Midbrain (tissue), 1 donor: ENCODE measurements at regions not wholly inside any gene's neighbourhood (a gene's known extent, or its start where the extent isn't known, plus 50 kb on each side); places are given as distances from the start of the nearest gene placed in this dataset.
"Not testable (repeated sequence)": the region's sequence is repeated elsewhere in the genome, so short reads cannot be mapped to it uniquely, and the experiment has no call there.

Experiments used
- DNase-seq: peaks from one replicate; lab custom pipeline; 2025; lab: John Stamatoyannopoulos, UW

DNA sequence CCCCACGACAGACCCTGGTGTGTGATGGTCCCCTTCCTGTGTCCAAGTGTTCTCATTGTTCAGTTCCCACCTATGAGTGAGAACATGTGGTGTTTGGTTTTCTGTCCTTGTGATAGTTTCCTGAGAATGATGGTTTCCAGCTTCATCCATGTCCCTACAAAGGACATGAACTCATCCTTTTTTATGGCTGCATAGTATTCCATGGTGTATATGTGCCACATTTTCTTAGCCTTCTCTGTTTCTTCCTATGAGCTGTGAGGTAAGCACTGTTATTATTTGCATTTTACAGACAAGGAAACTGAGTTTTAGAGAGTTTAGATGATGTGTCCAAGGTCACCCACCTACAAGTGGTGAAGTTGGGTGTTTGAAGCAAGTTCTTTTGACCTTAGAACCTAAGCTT is 51.1 kb upstream of the BNC1 start:
- DNase-seq = not testable (repeated sequence)

- no peak for DNase-seq
Observed at GRCh38 chr15:83339396-83339795, 54.9 kb upstream of the BNC1 start.

DNA sequence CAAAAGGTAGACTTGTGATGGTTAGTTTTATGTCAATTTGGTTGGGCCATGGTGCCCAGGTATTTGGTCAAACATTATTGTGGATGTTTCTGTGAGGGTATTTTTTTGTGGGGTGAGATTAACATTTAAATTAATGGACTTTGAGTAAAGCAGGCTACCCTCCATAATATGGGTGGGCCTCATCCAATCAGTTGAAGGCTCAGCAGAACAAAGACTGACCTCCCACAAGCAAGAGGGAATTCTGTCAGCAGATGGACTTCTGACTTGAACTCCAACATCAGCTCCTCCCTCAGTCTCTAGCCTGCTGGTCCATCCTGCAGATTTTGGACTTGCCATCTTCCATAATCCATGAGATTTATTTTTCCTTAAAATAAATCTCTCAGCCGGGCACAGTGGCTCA is 55.6 kb upstream of the BNC1 start:
- DNase-seq = no peak

DNA sequence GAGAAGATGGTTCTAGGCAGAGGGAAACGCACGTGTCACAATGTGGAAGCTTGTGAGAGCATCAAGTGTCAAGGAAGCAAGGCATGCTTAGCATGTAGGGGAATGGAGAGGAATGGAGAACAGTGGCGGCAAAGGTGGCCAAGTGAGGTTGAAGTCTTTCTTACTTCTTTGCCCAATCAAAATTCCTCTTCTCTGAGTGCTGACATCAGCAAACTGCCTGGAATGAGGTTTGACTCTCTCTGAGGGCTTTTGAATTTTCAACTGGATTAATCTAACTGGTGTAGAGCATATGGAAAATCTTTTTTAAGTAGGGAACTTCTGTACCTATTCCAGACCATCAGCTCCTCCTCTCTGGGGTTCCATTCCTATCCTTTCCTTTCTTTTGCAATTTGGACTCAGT is 61.9 kb upstream of the BNC1 start:
- no peak for DNase-seq

DNA sequence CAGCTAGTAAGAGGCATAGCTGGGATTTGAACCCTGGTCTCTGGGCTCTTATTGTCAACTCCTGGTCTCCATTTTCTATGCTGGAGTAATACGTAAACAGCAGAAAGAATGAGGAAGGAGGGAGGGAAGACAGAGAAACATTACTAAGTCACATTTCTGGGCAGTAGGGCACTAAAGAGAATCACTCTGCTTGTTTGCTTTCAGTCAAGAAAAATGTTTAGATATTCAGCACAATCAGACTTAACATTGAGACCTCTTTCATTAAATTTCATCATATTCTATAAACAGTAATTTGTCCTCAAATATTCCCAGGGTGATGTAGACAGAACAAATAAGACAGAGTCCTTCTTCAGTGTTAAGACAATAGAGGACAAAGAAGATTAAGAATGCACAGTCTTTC is 67.7 kb upstream of the BNC1 start:
- DNase-seq = no peak

DNA sequence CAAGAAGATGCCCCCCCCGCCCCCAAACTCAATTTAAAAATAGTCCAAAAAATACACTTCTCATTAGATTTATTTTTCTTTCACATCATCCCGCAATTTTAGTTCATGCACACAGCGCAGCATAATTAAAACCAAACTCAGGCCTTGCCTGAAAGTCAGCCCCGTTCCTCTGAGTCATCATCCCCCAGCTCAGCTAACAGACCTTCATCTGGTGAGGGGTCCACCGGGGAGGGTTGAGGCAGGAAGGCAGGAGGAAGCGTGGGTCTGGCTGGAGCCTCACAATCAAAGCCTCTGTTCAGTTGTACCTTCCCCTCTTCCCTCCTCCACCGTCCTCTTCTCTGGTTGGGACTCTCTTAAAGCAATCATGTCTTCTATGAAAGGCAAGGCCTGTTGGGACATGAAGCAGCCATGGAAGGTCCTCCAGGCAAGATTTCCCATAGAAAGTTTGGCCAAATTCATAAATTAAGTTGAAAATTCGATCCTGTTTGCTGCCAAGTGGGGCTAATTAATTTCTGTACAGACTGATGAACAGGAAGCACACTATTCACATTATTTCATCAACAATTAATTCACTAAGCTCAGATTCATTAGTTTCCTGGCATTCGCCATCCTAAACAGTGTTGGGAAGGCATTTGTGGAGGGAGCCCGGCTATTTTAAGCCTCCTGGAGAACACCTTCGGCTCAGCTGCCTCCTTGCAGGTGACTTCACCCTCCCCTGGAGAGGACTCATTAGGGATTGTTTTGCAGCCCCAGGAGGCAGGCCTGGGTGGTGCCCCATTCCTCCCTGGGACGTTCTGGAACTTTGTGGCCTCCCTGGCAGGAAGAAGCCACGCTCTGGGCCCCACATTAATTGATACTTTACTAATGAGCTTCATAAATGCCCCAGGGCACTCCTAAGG is 72.3 kb upstream of the BNC1 start:
- no peak for DNase-seq

- no peak for DNase-seq
Observed at GRCh38 chr15:83358972-83359564, 74.6 kb upstream of the BNC1 start.

GRCh38 chr15:83362706-83363105 is 78.2 kb upstream of the BNC1 start:
- no peak for DNase-seq

DNA sequence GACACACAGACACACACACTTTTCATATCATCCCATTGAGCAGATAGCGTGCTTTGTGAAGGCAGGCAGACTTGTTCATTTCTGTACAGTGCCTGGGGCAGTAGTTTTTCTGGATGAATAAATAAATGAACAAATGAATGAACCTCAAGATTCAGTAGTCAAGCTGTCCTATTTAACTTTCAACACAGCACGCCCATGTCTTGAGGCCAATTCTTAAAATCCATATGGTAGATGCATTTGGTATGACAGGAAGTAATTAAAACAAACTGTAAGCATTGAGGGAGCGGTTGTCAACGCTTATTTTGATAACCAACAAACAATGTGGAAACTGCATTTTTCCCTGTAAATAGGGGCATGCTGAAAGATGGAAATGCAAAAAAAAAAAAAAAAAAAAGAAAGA is 80.0 kb upstream of the BNC1 start:
- DNase-seq = no peak

- peak; percentile 59 for DNase-seq
Observed at GRCh38 chr15:83365370-83365938, 81.0 kb upstream of the BNC1 start.

DNA sequence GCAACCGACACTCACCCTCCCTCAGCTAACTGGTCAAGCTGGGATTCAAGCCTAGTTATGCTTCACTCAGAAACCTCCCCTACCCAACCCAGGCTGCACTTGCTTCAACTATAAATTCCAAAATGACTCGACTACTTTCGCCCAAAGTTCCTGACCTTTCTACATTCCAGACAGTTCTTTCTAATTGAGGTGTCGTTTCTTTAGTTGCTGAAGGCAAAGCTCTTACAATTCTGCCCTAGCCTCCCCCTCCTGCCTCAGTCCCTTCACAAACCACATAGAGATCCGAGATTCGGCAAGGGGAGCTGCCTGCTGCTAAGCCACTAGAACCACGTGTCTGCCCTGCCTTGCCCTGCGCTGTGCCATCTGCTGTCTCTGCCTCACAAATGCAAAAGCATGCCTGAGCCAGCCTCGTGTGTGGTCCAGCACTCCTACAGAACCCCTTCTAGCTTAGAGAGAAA is 74.7 kb upstream of the SH3GL3 start:
- DNase-seq = no peak

- no peak for DNase-seq
Observed at GRCh38 chr15:83378921-83379578, 68.1 kb upstream of the SH3GL3 start.

- DNase-seq = no peak
Observed at GRCh38 chr15:83379579-83379959, 67.6 kb upstream of the SH3GL3 start.

- no peak for DNase-seq
Observed at GRCh38 chr15:83380059-83380458, 67.1 kb upstream of the SH3GL3 start.

GRCh38 chr15:83380682-83381081 is 66.5 kb upstream of the SH3GL3 start:
- DNase-seq = peak; percentile 34

DNA sequence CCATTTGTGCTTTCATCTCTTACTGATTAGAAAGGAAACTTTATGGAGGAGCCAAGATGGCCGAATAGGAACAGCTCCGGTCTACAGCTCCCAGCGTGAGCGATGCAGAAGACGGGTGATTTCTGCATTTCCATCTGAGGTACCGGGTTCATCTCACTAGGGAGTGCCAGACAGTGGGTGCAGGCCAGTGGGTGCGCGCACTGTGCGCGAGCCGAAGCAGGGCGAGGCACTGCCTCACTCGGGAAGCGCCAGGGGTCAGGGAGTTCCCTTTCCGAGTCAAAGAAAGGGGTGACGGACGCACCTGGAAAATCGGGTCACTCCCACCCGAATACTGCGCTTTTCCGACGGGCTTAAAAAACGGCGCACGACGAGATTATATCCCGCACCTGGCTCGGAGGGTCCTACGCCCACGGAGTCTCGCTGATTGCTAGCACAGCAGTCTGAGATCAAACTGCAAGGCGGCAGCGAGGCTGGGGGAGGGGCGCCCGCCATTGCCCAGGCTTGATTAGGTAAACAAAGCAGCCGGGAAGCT is 63.5 kb upstream of the SH3GL3 start:
- DNase-seq = not testable (repeated sequence)

- no peak for DNase-seq
Observed at GRCh38 chr15:83396101-83396500, 51.0 kb upstream of the SH3GL3 start.
